Thyroid gland (tissue), 4 donors: ENCODE measurements at regions not wholly inside any gene's neighbourhood (a gene's known extent, or its start where the extent isn't known, plus 50 kb on each side); places are given as distances from the start of the nearest gene placed in this dataset.

Source experiments
- DNase-seq, 2 donors: peaks; one replicate each; pipeline ENCODE4 v3.0.0-alpha.2; 2019
- H3K27ac ChIP-seq, 3 donors: fragments of 200-600 bp; sonication (generic); 1 replicate in 2 of 3; 2 replicates in 1 of 3; pipeline ENCODE4 v1.5.1; 2016 to 2019; ENCODE audit warnings: mild to moderate bottlenecking in 1 of 3, moderate library complexity in 1 of 3
- H3K27me3 ChIP-seq: fragments of 200-600 bp; sonication (generic); one replicate; pipeline ENCODE4 v1.5.1; 2019
- H3K36me3 ChIP-seq, 2 donors: fragments of 200-600 bp; sonication (generic); one replicate each; pipeline ENCODE4 v1.5.1; 2016 to 2019
- H3K4me1 ChIP-seq, 2 donors: fragments of 200-600 bp; sonication (generic); one replicate each; pipeline ENCODE4 v1.5.1; 2017 to 2019
- H3K4me3 ChIP-seq, 3 donors: fragments of 200-600 bp; sonication (generic); replicated peaks in 1 of 3; 1 replicate in 2 of 3; 2 replicates in 1 of 3; pipeline ENCODE4 v1.5.1; 2016; ENCODE audit warnings: mild to moderate bottlenecking in 1 of 3
- H3K9me3 ChIP-seq: fragments of 200-600 bp; sonication (generic); one replicate; pipeline ENCODE4 v1.5.1; 2017
- POLR2A ChIP-seq, 2 donors: fragments of 450-650 bp; IDR thresholded peaks; one replicate each; pipeline ENCODE4 v1.6.1; 2017; ENCODE audit warnings: antibody characterized with exemption in 2 of 2, mild to moderate bottlenecking in 2 of 2, moderate library complexity in 1 of 2
- WGBS, 2 donors: methylation state at CpG; one replicate each; pipeline ENCODE4 v1.1.5; 2017; 5-methylcytosine and 5-hydroxymethylcytosine counted together
- intact Hi-C: fragments of 100-400 bp; cut with DNase I; formaldehyde crosslinking; loops from one replicate; pipeline ENCODE4 v1.15.1; 2023
- TF ChIP-seq, protein P1 (sequence below), 6 experiments: fragments of 200-600 bp in 3 of 6; fragments of 450-650 bp in 3 of 6; sonication (generic) in 3 of 6; IDR thresholded peaks; one replicate each; pipeline ENCODE4 v1.5.1; 2016 to 2019; ENCODE audit warnings: antibody characterized with exemption in 6 of 6, mild to moderate bottlenecking in 2 of 6, inconsistent platforms in 1 of 6, moderate library complexity in 1 of 6

DNA sequence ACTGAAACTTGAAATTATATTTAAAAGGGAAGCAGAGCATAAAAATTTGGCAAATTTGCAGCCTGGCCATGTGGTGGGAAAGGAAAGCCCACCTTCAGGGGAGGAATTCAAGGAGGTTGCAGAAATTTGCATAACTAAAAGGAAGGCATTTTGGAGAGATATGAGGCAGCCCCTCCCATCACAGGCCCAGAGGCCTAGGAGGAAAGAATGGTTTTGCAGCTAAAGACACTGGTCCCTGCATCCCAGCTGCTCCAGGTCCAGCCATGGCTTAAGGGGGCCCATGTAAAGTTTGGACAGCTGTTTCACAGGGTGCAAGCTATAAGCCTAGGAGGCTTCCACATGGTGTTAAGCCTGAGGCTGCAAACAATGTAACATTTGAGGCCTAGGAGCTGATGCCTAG lies 212.5 kb downstream of the NNT start:
- Histone ChIP-seq H3K4me1 (no peaks in the 10 kb centered on the region), H3K9me3 (no peaks in the 10 kb centered on the region), H3K36me3 (no peaks in the 10 kb centered on the region), H3K27ac (no peak overlapping the region), H3K27me3 (no peaks in the 10 kb centered on the region), H3K4me3 (no peak overlapping the region)
- DNase-seq, result no peak
- TF ChIP-seq POLR2A (IDR thresholded peaks at IDR 0.05), result no peak
- TF ChIP-seq, protein P1, sequence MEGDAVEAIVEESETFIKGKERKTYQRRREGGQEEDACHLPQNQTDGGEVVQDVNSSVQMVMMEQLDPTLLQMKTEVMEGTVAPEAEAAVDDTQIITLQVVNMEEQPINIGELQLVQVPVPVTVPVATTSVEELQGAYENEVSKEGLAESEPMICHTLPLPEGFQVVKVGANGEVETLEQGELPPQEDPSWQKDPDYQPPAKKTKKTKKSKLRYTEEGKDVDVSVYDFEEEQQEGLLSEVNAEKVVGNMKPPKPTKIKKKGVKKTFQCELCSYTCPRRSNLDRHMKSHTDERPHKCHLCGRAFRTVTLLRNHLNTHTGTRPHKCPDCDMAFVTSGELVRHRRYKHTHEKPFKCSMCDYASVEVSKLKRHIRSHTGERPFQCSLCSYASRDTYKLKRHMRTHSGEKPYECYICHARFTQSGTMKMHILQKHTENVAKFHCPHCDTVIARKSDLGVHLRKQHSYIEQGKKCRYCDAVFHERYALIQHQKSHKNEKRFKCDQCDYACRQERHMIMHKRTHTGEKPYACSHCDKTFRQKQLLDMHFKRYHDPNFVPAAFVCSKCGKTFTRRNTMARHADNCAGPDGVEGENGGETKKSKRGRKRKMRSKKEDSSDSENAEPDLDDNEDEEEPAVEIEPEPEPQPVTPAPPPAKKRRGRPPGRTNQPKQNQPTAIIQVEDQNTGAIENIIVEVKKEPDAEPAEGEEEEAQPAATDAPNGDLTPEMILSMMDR (IDR thresholded peaks at IDR 0.05), result no peak
- intact Hi-C loops, result no loop called here

DNA sequence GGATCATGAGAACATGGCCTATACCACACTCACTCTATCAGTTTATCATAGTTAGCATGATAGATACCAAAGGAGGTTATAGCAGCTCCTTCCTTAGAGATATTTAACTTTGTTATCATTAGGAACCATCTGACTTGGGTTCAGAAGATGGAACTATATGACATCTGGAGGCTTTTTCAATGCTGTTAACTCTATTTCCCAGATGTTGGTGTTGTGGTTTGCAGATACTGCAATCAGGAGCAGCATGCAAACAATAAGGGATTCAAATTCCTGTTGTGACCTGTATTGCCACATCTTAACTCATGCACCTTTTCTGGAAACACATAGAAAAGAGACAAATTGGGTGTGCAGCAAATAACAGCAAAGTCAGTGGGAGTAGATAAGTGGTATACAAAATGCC lies 201.7 kb downstream of the NNT start:
- no peaks in the 10 kb centered on the region for H3K27me3 ChIP-seq
- H3K4me3 ChIP-seq, result no peak overlapping the region
- intact Hi-C loops, result no loop called here
- TF ChIP-seq, protein P1 (IDR thresholded peaks at IDR 0.05), result no peak
- TF ChIP-seq POLR2A (IDR thresholded peaks at IDR 0.05), result no peak
- no peaks in the 10 kb centered on the region for H3K9me3 ChIP-seq
- H3K27ac ChIP-seq, result no peak overlapping the region
- no peaks in the 10 kb centered on the region for H3K4me1 ChIP-seq
- DNase-seq, result no peak
- H3K36me3 ChIP-seq, result no peaks in the 10 kb centered on the region

DNA sequence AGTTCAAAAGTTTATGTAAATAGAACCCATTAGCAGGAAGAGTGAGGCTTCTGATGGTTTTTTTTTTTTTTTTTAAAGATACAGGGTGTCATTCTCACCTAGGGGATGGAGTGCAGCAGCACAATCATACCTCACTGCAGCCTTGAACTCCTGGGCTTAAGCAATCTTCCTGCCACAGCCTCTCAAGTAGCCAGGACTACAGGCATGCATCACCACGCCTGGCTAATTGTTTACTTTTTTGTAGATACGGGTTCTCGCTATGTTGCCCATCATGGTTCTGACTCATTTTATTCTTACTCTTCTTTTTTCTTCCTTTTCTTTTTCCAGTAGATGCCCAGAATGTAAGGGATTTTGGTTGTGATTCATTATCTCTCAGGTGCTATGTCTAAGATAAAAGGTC lies 201.1 kb downstream of the NNT start:
- no peak overlapping the region for H3K4me3 ChIP-seq
- 84 to 87% methylated on average over 3 of the region's 3 CpGs for WGBS, 2 donors
- no peaks in the 10 kb centered on the region for H3K36me3 ChIP-seq
- no peak overlapping the region for H3K27ac ChIP-seq
- H3K27me3 ChIP-seq, result no peaks in the 10 kb centered on the region
- intact Hi-C loops, result no loop called here
- no peaks in the 10 kb centered on the region for H3K9me3 ChIP-seq
- TF ChIP-seq, protein P1 (IDR thresholded peaks at IDR 0.05), result no peak
- no peak for TF ChIP-seq POLR2A (IDR thresholded peaks at IDR 0.05)
- DNase-seq, result no peak
- no peaks in the 10 kb centered on the region for H3K4me1 ChIP-seq

DNA sequence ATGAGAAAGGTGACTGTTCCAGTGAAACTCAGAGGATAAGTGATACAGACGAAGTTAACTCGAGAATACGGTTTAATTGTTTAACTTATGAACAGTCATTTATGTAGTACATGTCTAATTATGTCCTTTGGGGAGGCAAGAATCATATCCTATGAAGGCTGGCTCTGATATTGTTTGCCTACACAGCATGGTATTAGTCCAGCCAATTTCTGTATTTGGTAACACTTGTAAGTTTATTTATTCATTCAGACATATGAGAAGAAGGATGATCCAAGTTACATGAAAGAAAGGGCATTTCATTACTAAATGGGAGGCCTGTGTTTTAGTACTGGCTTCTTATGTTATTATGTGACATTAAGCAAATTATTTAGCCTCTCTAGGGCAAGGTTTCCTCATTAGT lies 199.7 kb downstream of the NNT start:
- TF ChIP-seq, protein P1 (IDR thresholded peaks at IDR 0.05), result no peak
- no peak for TF ChIP-seq POLR2A (IDR thresholded peaks at IDR 0.05)
- no peaks in the 10 kb centered on the region for H3K4me1 ChIP-seq
- WGBS, 2 donors, result 75 to 81% methylated on average over 3 of the region's 3 CpGs
- no peaks in the 10 kb centered on the region for H3K36me3 ChIP-seq
- H3K4me3 ChIP-seq, result no peak overlapping the region
- intact Hi-C loops, result no loop called here
- DNase-seq, result no peak
- H3K27me3 ChIP-seq, result no peaks in the 10 kb centered on the region
- no peaks in the 10 kb centered on the region for H3K9me3 ChIP-seq
- H3K27ac ChIP-seq, result no peak overlapping the region

DNA sequence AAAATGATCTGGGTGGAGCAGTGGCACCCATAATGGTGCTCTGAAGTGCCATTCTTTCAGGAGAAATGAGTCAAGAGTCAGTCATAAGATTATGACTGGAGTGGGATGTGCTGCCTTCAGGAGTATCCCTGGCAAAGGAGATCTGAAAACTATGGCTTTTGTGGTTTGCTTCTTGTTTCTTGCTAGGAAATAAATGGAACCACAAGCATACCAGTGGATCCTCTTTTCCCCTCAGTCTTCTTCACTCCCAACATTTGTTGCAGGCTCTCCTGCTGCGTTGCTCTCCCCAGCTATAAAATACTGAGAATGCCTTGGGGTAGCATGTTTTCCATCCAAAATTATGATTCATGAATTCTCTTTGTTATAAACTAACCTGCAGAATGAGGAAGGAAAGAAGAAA lies 199.1 kb downstream of the NNT start:
- Histone ChIP-seq H3K4me3 (no peak overlapping the region), H3K9me3 (no peaks in the 10 kb centered on the region), H3K27ac (no peak overlapping the region), H3K27me3 (no peaks in the 10 kb centered on the region), H3K36me3 (no peaks in the 10 kb centered on the region), H3K4me1 (no peaks in the 10 kb centered on the region)
- 73 to 84% methylated on average over 1 of the region's 1 CpG for WGBS, 2 donors
- DNase-seq, result no peak
- TF ChIP-seq, protein P1 (IDR thresholded peaks at IDR 0.05), result no peak
- TF ChIP-seq POLR2A (IDR thresholded peaks at IDR 0.05), result no peak
- intact Hi-C loops, result no loop called here
